IMR-90 (cell line): ENCODE measurements at regions not wholly inside any gene's neighbourhood (a gene's known extent, or its start where the extent isn't known, plus 50 kb on each side); places are given as distances from the start of the nearest gene placed in this dataset.

Source experiments
- ATAC-seq: fragments of 200-7000 bp; cut with Tn5 transposase; 2 replicates; pipeline ENCODE4 v1.9.1; 2020; ENCODE audit warnings: low read depth, mild to moderate bottlenecking, moderate library complexity
- BruUV-seq: library from RNA; stranded (reverse); fragments of 400-500 nt; replicated peaks from 2 replicates; lab custom pipeline; 2021; lab: Mats Ljungman, UMichigan
- CTCF ChIA-PET: fragments of 300-600 bp; formaldehyde crosslinking; extraction: SDS; loops from one replicate; lab custom pipeline; 2021; ENCODE audit warnings: antibody characterized with exemption; lab: Yijun Ruan, JAX
- POLR2A ChIA-PET: fragments of 300-600 bp; sonication (Branson Sonifier 250); formaldehyde crosslinking; loops from one replicate; lab custom pipeline; 2022; ENCODE audit warnings: antibody characterized with exemption; ENCODE audit not compliant: unreplicated experiment; lab: Charles Lee
- DNase-seq: peaks from one replicate; pipeline ENCODE4 v3.0.0; 2013
- H2AFZ ChIP-seq: replicated peaks from 2 replicates; pipeline ENCODE3; 2013; ENCODE audit warnings: low read length, mild to moderate bottlenecking; ENCODE audit not compliant: poor library complexity
- H2AK5ac ChIP-seq: 2 replicates; pipeline ENCODE4 v1.6.1; 2013; ENCODE audit warnings: low read depth, low read length, inconsistent platforms
- H2AK9ac ChIP-seq: replicated peaks from 2 replicates; pipeline ENCODE3; 2013; ENCODE audit warnings: mild to moderate bottlenecking, low read depth, low read length, moderate library complexity; ENCODE audit not compliant: poor library complexity
- H2BK120ac ChIP-seq: 2 replicates; pipeline ENCODE4 v1.6.1; 2013; ENCODE audit warnings: low read depth, low read length, inconsistent platforms
- H2BK15ac ChIP-seq: 3 replicates; pipeline ENCODE4 v1.6.1; 2013; ENCODE audit warnings: low read depth, low read length, inconsistent platforms
- H2BK20ac ChIP-seq: 2 replicates; pipeline ENCODE4 v1.6.1; 2013; ENCODE audit warnings: low read depth, mild to moderate bottlenecking, inconsistent platforms, low read length, moderate library complexity
- H2BK5ac ChIP-seq: 2 replicates; pipeline ENCODE4 v1.6.1; 2013; ENCODE audit warnings: mild to moderate bottlenecking, low read depth, low read length, inconsistent platforms; ENCODE audit not compliant: poor library complexity, severe bottlenecking
- H3K14ac ChIP-seq: replicated peaks from 2 replicates; pipeline ENCODE4 v1.6.1; 2013; ENCODE audit warnings: low read depth, low read length, inconsistent platforms
- H3K18ac ChIP-seq: 2 replicates; pipeline ENCODE4 v1.6.1; 2013; ENCODE audit warnings: low read depth, low read length, control low read depth
- H3K23ac ChIP-seq: 2 replicates; pipeline ENCODE4 v1.6.1; 2013; ENCODE audit warnings: low read depth, low read length, inconsistent platforms
- H3K27ac ChIP-seq: 2 replicates; pipeline ENCODE4 v1.5.1; 2013; ENCODE audit warnings: mild to moderate bottlenecking, control low read depth, low read length; ENCODE audit not compliant: insufficient read depth
- H3K27me3 ChIP-seq: 2 replicates; pipeline ENCODE4 v1.6.1; 2013; ENCODE audit warnings: low read length; ENCODE audit not compliant: control insufficient read depth, insufficient read depth
- H3K36me3 ChIP-seq: 2 replicates; pipeline ENCODE4 v1.6.1; 2013; ENCODE audit warnings: low read length, mixed read lengths; ENCODE audit not compliant: control insufficient read depth, insufficient read depth
- H3K4ac ChIP-seq: 2 replicates; pipeline ENCODE4 v1.6.1; 2013; ENCODE audit warnings: low read depth, low read length, inconsistent platforms
- H3K4me1 ChIP-seq: 2 replicates; pipeline ENCODE4 v1.6.1; 2013; ENCODE audit warnings: low read length, mixed read lengths; ENCODE audit not compliant: control insufficient read depth, insufficient read depth
- H3K4me2 ChIP-seq: 2 replicates; pipeline ENCODE4 v1.6.1; 2013; ENCODE audit warnings: low read depth, mild to moderate bottlenecking, control low read depth, low read length, moderate library complexity
- H3K4me3 ChIP-seq: 2 replicates; pipeline ENCODE4 v1.5.1; 2013; ENCODE audit warnings: low read depth, mild to moderate bottlenecking, control low read depth, low read length, moderate library complexity; ENCODE audit not compliant: insufficient read depth
- H3K56ac ChIP-seq: 2 replicates; pipeline ENCODE4 v1.6.1; 2013; ENCODE audit warnings: low read length, inconsistent platforms; ENCODE audit not compliant: insufficient read depth; ENCODE audit errors: extremely low read depth
- H3K79me1 ChIP-seq, 2 experiments: 2 replicates each; pipeline ENCODE4 v1.6.1; 2013; ENCODE audit warnings: low read length in 2 of 2, inconsistent platforms in 1 of 2, low read depth in 1 of 2
- H3K9ac ChIP-seq: 2 replicates; pipeline ENCODE4 v1.6.1; 2013; ENCODE audit warnings: low read depth, low read length, control low read depth
- H3K9me1 ChIP-seq: 2 replicates; pipeline ENCODE4 v1.6.1; 2013; ENCODE audit warnings: low read length, inconsistent platforms; ENCODE audit not compliant: insufficient read depth
- H3K9me3 ChIP-seq: 2 replicates; pipeline ENCODE4 v1.6.1; 2013; ENCODE audit warnings: low read length; ENCODE audit not compliant: control insufficient read depth, insufficient read depth
- H4K20me1 ChIP-seq: 2 replicates; pipeline ENCODE4 v1.6.1; 2013; ENCODE audit warnings: low read length, inconsistent platforms; ENCODE audit not compliant: insufficient read depth
- H4K5ac ChIP-seq: 2 replicates; pipeline ENCODE4 v1.6.1; 2013; ENCODE audit warnings: mild to moderate bottlenecking, low read depth, low read length, control low read depth
- H4K8ac ChIP-seq, 2 experiments: 2 replicates each; pipeline ENCODE4 v1.6.1; 2013; ENCODE audit warnings: low read depth in 2 of 2, low read length in 2 of 2, control low read depth in 1 of 2, inconsistent platforms in 1 of 2
- H4K91ac ChIP-seq: 2 replicates; pipeline ENCODE4 v1.6.1; 2013; ENCODE audit warnings: low read depth, low read length, inconsistent platforms; ENCODE audit not compliant: insufficient read depth
- BHLHE40 ChIP-seq: fragments of 150-350 bp; IDR thresholded peaks from 2 replicates; pipeline ENCODE4 v1.6.1; 2016; ENCODE audit warnings: mild to moderate bottlenecking, low read depth, low read length
- CEBPB ChIP-seq: IDR thresholded peaks from 2 replicates; pipeline ENCODE4 v1.6.1; 2012; ENCODE audit warnings: low read depth, low read length, improper control_type of control experiment
- CHD1 ChIP-seq: IDR thresholded peaks from 2 replicates; pipeline ENCODE4 v1.6.1; 2012; ENCODE audit warnings: low read depth, low read length, improper control_type of control experiment
- FOS ChIP-seq: fragments of 150-350 bp; IDR thresholded peaks from 2 replicates; pipeline ENCODE4 v1.6.1; 2016; ENCODE audit warnings: low read depth, low read length
- MAFK ChIP-seq: IDR thresholded peaks from 2 replicates; pipeline ENCODE4 v1.6.1; 2012; ENCODE audit warnings: low read depth, low read length, improper control_type of control experiment
- MAZ ChIP-seq: IDR thresholded peaks from 2 replicates; pipeline ENCODE4 v1.6.1; 2012; ENCODE audit warnings: low read depth, mild to moderate bottlenecking, low read length, improper control_type of control experiment, moderate library complexity, borderline replicate concordance
- MXI1 ChIP-seq: IDR thresholded peaks from 2 replicates; pipeline ENCODE4 v1.6.1; 2012; ENCODE audit warnings: low read depth, mild to moderate bottlenecking, low read length, moderate library complexity, borderline replicate concordance
- NFE2L2 ChIP-seq: fragments of 150-350 bp; IDR thresholded peaks from 2 replicates; pipeline ENCODE4 v1.6.1; 2016; ENCODE audit warnings: low read depth, mild to moderate bottlenecking, low read length
- POLR2A ChIP-seq: IDR thresholded peaks from 2 replicates; pipeline ENCODE4 v1.6.1; 2012; ENCODE audit warnings: mild to moderate bottlenecking, low read depth, low read length
- RAD21 ChIP-seq: IDR thresholded peaks from 2 replicates; pipeline ENCODE4 v1.6.1; 2012; ENCODE audit warnings: low read length, improper control_type of control experiment
- RCOR1 ChIP-seq: IDR thresholded peaks from 2 replicates; pipeline ENCODE4 v1.6.1; 2012; ENCODE audit warnings: mild to moderate bottlenecking, low read length, improper control_type of control experiment; ENCODE audit not compliant: insufficient replicate concordance
- RFX5 ChIP-seq: IDR thresholded peaks from 2 replicates; pipeline ENCODE4 v1.8.0; 2012; ENCODE audit warnings: low read depth, mild to moderate bottlenecking, low read length, moderate library complexity
- SMC3 ChIP-seq: fragments of 150-350 bp; IDR thresholded peaks from 2 replicates; pipeline ENCODE4 v1.6.1; 2016; ENCODE audit warnings: low read depth, mild to moderate bottlenecking, antibody characterized with exemption, low read length, moderate library complexity
- WGBS, 2 experiments: methylation state at CpG; one replicate each; pipeline versions ENCODE4 v1.1.5 to v1.1.7; 2013; ENCODE audit warnings: missing lambda C conversion rate in 2 of 2; ENCODE audit not compliant: insufficient read length in 1 of 2; ENCODE audit errors: extremely low coverage in 2 of 2; 5-methylcytosine and 5-hydroxymethylcytosine counted together
- dilution Hi-C: fragments of 300-500 bp; cut with HindIII; formaldehyde crosslinking; loops from one replicate; pipeline ENCODE4 v1.14.3; 2018; ENCODE audit warnings: low sequenced_read_pairs; ENCODE audit not compliant: unreplicated experiment
- in situ Hi-C: fragments of 300-500 bp; cut with MboI; formaldehyde crosslinking; loops from 3 replicates; pipeline ENCODE4 v1.14.3; 2019; ENCODE audit warnings: low sequenced_read_pairs, inconsistent platforms, mixed read lengths
- intact Hi-C: fragments of 100-400 bp; cut with micrococcal nuclease; formaldehyde crosslinking; loops from 2 replicates; pipeline ENCODE4 v1.10.0; 2022
- TF ChIP-seq, protein P1 (sequence below): fragments of 150-350 bp; IDR thresholded peaks from 2 replicates; pipeline ENCODE4 v1.6.1; 2017; ENCODE audit warnings: mild to moderate bottlenecking, antibody characterized with exemption, low read length, low read depth
- TF ChIP-seq, protein P2 (sequence below): fragments of 150-350 bp; IDR thresholded peaks from 2 replicates; pipeline ENCODE4 v1.6.1; 2016; ENCODE audit warnings: low read depth, mild to moderate bottlenecking, low read length, moderate library complexity, borderline replicate concordance

DNA sequence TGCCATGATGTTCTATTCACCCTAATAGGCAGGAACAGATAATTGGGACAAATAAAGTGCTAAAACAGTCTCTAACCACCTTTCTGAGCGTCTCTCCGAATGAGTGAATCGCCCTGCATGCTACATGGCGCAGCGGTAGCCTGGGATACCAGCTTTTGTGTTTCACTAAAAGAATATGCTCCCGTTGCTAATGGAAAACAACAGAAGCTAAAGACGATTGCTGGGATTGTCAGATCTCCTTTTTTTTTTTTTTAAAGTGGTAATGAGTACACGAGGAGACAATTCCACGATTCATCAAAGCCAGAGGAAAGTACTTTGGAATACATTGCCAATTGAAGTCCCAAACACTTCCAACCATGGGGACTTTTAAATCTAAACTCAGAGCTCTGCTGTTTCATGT lies 1815.3 kb upstream of the CELF4 start:
- H3K36me3 ChIP-seq = no peaks in the 10 kb centered on the region
- in situ Hi-C loops (no loop called here), intact Hi-C loops (no loop called here), dilution Hi-C loops (no loop called here)
- H4K5ac ChIP-seq = no peak overlapping the region
- H3K4me1 ChIP-seq = no peaks in the 10 kb centered on the region
- no peak overlapping the region for H2AK5ac ChIP-seq
- no peak overlapping the region for H3K14ac ChIP-seq
- H3K9ac ChIP-seq = no peak overlapping the region
- no peaks in the 10 kb centered on the region for H3K9me1 ChIP-seq
- H3K27ac ChIP-seq = no peak overlapping the region
- no peak overlapping the region for H2BK20ac ChIP-seq
- no peak overlapping the region for H3K4me3 ChIP-seq
- 47% methylated on average over 3 of the region's 9 CpGs; no CpG with 5 or more reads in 1 of the 2 experiments for WGBS, 2 experiments
- H2BK120ac ChIP-seq = no peak overlapping the region
- H4K8ac ChIP-seq = no peak overlapping the region
- H3K9me3 ChIP-seq = no peaks in the 10 kb centered on the region
- H4K91ac ChIP-seq = no peak overlapping the region
- H2BK15ac ChIP-seq = no peak overlapping the region
- no peak overlapping the region for H2BK5ac ChIP-seq
- H3K4me2 ChIP-seq = no peak overlapping the region
- CTCF ChIA-PET = no interaction called here
- H3K4ac ChIP-seq = no peak overlapping the region
- no peaks in the 10 kb centered on the region for H4K20me1 ChIP-seq
- DNase-seq (no peak), ATAC-seq (no peak)
- no peak overlapping the region for H3K56ac ChIP-seq
- no peak for TF ChIP-seq RCOR1
- no peak for TF ChIP-seq RFX5
- no peak for TF ChIP-seq RAD21
- TF ChIP-seq CEBPB = no peak
- no peak for TF ChIP-seq CHD1
- no peak for TF ChIP-seq MXI1
- no peak for TF ChIP-seq BHLHE40
- TF ChIP-seq MAFK = no peak
- no peak for TF ChIP-seq MAZ
- TF ChIP-seq, protein P1, sequence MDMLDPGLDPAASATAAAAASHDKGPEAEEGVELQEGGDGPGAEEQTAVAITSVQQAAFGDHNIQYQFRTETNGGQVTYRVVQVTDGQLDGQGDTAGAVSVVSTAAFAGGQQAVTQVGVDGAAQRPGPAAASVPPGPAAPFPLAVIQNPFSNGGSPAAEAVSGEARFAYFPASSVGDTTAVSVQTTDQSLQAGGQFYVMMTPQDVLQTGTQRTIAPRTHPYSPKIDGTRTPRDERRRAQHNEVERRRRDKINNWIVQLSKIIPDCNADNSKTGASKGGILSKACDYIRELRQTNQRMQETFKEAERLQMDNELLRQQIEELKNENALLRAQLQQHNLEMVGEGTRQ = no peak
- no peak for TF ChIP-seq POLR2A
- TF ChIP-seq, protein P2, sequence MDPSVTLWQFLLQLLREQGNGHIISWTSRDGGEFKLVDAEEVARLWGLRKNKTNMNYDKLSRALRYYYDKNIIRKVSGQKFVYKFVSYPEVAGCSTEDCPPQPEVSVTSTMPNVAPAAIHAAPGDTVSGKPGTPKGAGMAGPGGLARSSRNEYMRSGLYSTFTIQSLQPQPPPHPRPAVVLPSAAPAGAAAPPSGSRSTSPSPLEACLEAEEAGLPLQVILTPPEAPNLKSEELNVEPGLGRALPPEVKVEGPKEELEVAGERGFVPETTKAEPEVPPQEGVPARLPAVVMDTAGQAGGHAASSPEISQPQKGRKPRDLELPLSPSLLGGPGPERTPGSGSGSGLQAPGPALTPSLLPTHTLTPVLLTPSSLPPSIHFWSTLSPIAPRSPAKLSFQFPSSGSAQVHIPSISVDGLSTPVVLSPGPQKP = no peak
- TF ChIP-seq NFE2L2 = no peak
- no peak for TF ChIP-seq FOS
- no peak for TF ChIP-seq SMC3
- H2AK9ac ChIP-seq = no peak overlapping the region
- H2AFZ ChIP-seq = no peak overlapping the region
- no peak overlapping the region for H3K23ac ChIP-seq
- no peak overlapping the region for H3K18ac ChIP-seq
- no peaks in the 10 kb centered on the region for H3K79me1 ChIP-seq
- no TSS peak for BruUV-seq
- POLR2A ChIA-PET = no interaction called here
- no peaks in the 10 kb centered on the region for H3K27me3 ChIP-seq
